AG04450 (cell line): ENCODE measurements at regions not wholly inside any gene's neighbourhood (a gene's known extent, or its start where the extent isn't known, plus 50 kb on each side); places are given as distances from the start of the nearest gene placed in this dataset.

Source experiments
- CTCF ChIA-PET: fragments of 300-600, 350-600 bp; formaldehyde crosslinking; extraction: SDS; loops from one replicate; lab custom pipeline; 2022; ENCODE audit warnings: antibody characterized with exemption, inconsistent platforms; lab: Charles Lee
- POLR2A ChIA-PET: fragments of 350-600 bp; formaldehyde crosslinking; extraction: SDS; loops from one replicate; lab custom pipeline; 2021; ENCODE audit warnings: antibody characterized with exemption, inconsistent platforms; lab: Yijun Ruan, JAX
- DNase-seq: peaks from one replicate; pipeline ENCODE4 v3.0.0-alpha.2; 2011; ENCODE audit warnings: low read depth, low spot score
- H3K27ac ChIP-seq: one replicate; pipeline ENCODE4 v1.5.1; 2012; ENCODE audit warnings: low read depth, low read length, control low read depth
- H3K27me3 ChIP-seq: one replicate; pipeline ENCODE4 v1.6.0; 2012; ENCODE audit warnings: low read length; ENCODE audit not compliant: control insufficient read depth, insufficient read depth
- H3K4me3 ChIP-seq: 2 replicates; pipeline ENCODE4 v1.5.1; 2011; ENCODE audit warnings: mild to moderate bottlenecking, low read depth, low read length, control low read depth
- H3K9me3 ChIP-seq: 2 replicates; pipeline ENCODE4 v1.5.1; 2012; ENCODE audit warnings: low read length; ENCODE audit not compliant: control insufficient read depth, insufficient read depth
- CTCF ChIP-seq: IDR thresholded peaks from 2 replicates; pipeline ENCODE4 v1.5.1; 2011; ENCODE audit warnings: low read depth, low read length, control low read depth, inconsistent platforms

GRCh38 chr16:73447846-73448245 lies 399.9 kb upstream of the ZFHX3 start:
- no peaks in the 10 kb centered on the region for H3K9me3 ChIP-seq
- H3K27me3 ChIP-seq: no peaks in the 10 kb centered on the region
- no peak overlapping the region for H3K4me3 ChIP-seq
- H3K27ac ChIP-seq: no peak overlapping the region
- ChIA-PET CTCF (no interaction called here), POLR2A (no interaction called here)
- no peak for DNase-seq
- no peak for TF ChIP-seq CTCF

- Histone ChIP-seq H3K27ac (no peak overlapping the region), H3K27me3 (no peaks in the 10 kb centered on the region), H3K4me3 (no peak overlapping the region), H3K9me3 (no peaks in the 10 kb centered on the region; the same call in 1 of the 2 replicates)
- no peak for TF ChIP-seq CTCF
- POLR2A ChIA-PET: no interaction called here
- no peak for DNase-seq
- CTCF ChIA-PET: no interaction called here
Measured at GRCh38 chr16:73434621-73435020, 386.7 kb upstream of the ZFHX3 start.

GRCh38 chr16:73433731-73434307 lies 385.9 kb upstream of the ZFHX3 start:
- H3K27me3 ChIP-seq: no peaks in the 10 kb centered on the region
- no peak for DNase-seq
- ChIA-PET CTCF (no interaction called here), POLR2A (no interaction called here)
- TF ChIP-seq CTCF: no peak
- H3K27ac ChIP-seq: no peak overlapping the region
- no peaks in the 10 kb centered on the region; the same call in 1 of the 2 replicates for H3K9me3 ChIP-seq
- no peak overlapping the region for H3K4me3 ChIP-seq

- ChIA-PET CTCF (no interaction called here), POLR2A (no interaction called here)
- Histone ChIP-seq H3K4me3 (no peak overlapping the region), H3K9me3 (no peaks in the 10 kb centered on the region; the same call in 1 of the 2 replicates), H3K27me3 (no peaks in the 10 kb centered on the region), H3K27ac (no peak overlapping the region)
- TF ChIP-seq CTCF: no peak
- no peak for DNase-seq
Measured at GRCh38 chr16:73432850-73433730, 385.2 kb upstream of the ZFHX3 start.

GRCh38 chr16:73430138-73430537 lies 382.2 kb upstream of the ZFHX3 start:
- CTCF ChIA-PET: no interaction called here
- no peak overlapping the region for H3K27ac ChIP-seq
- POLR2A ChIA-PET: no interaction called here
- TF ChIP-seq CTCF: no peak
- DNase-seq: no peak
- H3K4me3 ChIP-seq: no peak overlapping the region
- H3K9me3 ChIP-seq: no peaks in the 10 kb centered on the region; the same call in 1 of the 2 replicates
- peaks cover 4% of the 10 kb centered on the region for H3K27me3 ChIP-seq
